GM21717 (cell line): ENCODE measurements at regions not wholly inside any gene's neighbourhood (a gene's known extent, or its start where the extent isn't known, plus 50 kb on each side); places are given as distances from the start of the nearest gene placed in this dataset.
"Not testable (repeated sequence)": the region's sequence is repeated elsewhere in the genome, so short reads cannot be mapped to it uniquely, and the experiment has no call there.

Experiments
- ATAC-seq: cut with Tn5 transposase; IDR thresholded peaks from one replicate; pipeline ENCODE4 v1.9.1; 2021; ENCODE audit warnings: mild to moderate bottlenecking, moderate library complexity; ENCODE audit not compliant: unreplicated experiment

DNA sequence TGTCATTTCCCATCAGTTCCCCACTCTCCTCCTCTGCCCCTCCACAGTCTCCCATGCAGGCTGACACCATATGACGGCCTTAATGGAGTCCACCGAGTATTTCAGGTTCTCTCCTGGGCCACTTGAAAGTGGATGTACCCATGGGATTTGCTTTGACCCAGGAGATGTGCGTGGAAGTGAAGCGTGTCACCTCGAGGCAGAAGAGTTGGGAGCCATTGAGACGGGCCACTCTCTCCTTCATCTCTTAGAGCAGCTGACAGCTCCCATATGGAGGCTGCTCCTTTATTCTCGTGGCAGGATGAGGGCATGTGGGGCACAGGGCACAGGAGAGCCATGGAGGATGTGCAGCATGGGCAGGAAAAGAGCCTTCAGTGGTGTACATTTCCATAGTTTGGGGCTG, 144.7 kb upstream of the CRYM start:
- not testable (repeated sequence) for ATAC-seq

DNA sequence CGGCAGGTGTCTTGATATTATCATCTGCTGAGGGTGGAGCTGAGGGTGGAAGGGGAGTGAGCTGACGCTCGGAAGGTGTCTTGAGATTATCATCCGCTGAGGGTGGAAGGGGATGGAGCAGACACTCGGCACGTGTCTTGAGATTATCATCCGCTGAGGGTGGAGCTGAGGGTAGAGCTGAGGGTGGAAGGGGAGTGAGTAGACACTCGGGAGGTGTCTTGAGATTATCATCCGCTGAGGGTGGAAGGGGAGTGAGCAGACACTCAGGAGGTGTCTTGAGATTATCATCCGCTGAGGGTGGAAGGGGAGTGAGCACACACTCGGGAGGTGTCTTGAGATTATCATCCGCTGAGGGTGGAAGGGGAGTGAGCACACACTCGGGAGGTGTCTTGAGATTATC, 126.6 kb upstream of the CRYM start:
- not testable (repeated sequence) for ATAC-seq

DNA sequence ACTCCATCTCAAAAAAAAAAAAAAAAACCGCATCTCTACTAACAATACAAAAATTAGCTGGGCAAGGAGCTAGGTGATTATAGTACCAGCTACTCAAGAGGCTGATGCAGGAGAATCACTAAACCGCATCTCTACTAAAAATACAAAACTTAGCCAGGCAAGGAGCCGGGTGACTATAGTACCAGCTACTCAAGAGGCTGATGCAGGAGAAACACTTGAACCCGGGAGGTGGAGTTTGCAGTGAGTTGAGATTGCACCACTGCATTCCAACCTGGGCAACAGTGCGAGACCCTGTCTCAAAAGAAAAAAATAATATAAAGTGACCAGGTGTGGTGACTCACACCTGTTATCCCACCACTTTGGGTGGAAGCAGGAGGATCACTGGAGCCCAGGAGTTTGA, 119.8 kb upstream of the CRYM start:
- not testable (repeated sequence) for ATAC-seq

DNA sequence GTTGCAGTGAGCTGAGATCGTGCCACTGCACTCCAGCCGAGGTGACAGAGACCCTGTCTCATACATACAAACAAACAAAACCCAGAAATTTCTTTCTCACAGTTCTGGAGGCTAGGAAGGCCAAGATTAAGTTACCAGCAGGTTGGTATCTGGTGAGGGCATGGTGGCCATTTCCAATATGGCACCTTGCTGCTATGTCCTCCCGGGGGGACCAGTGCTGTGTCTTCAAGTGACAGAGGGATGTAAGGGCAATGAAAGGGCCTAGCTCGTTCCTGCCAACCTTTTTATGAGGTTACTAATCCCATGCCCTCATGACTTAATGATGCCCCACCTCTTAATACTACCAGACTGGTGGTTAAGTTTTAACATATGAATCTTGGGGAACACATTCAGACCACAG, 118.5 kb upstream of the CRYM start:
- not testable (repeated sequence) for ATAC-seq

DNA sequence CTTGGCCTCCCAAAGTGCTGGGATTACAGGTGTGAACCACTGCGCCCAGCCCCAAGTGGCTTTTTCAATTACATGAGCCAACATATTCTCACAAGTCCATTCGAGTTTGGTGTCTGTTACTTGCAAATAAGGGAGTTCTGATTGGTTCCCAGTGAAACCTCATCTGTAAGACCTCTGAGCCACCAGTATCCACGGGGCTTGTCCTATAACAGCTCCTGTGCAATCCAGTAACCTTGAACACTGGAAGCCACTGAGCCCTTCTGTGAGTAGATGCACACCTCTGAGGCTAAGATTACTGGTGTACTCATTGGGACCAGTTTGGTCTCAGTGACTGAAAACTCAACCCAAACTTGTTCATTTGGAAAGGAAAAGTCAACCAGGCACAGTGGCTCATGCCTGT, 112.5 kb upstream of the CRYM start:
- ATAC-seq, result not testable (repeated sequence)

DNA sequence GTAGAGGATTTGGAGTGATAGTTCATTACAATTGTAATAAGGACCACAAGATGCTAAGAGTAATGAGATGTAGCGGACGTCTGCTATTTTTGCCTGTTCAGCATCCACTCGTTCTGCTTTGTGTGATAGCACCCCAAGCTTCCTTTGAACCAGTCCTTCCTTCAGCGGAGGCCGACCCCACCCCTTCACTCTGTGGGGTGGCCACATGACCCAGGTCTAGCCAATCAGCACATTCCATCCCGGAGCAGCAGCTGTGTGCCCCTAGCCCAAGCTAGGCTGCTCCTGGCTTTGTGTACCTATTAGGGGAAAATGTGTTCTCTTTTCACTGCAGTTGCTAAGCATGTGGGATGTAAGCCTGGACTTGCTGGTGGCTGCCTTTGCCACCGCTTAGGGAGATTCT, 111.8 kb upstream of the CRYM start:
- ATAC-seq, result not testable (repeated sequence)

DNA sequence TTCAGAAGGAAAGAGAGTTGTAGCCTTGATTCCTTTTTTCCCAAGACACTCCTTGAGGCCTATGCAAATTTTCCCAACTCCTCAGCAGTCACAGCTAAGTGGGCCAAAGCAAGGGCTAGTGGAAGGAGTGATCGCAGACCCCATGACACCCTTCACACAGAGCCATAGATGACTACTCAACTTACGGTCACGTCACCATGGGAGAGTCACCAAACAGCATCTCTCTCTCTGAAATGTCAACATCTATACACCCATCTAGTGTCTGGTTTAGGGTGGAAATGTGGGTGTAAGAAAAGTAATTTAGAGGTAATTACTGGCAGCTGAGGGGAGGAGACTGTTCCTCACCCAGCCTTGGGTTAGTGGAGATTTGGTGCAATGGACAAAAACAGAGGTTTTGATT, 109.7 kb upstream of the CRYM start:
- not testable (repeated sequence) for ATAC-seq

DNA sequence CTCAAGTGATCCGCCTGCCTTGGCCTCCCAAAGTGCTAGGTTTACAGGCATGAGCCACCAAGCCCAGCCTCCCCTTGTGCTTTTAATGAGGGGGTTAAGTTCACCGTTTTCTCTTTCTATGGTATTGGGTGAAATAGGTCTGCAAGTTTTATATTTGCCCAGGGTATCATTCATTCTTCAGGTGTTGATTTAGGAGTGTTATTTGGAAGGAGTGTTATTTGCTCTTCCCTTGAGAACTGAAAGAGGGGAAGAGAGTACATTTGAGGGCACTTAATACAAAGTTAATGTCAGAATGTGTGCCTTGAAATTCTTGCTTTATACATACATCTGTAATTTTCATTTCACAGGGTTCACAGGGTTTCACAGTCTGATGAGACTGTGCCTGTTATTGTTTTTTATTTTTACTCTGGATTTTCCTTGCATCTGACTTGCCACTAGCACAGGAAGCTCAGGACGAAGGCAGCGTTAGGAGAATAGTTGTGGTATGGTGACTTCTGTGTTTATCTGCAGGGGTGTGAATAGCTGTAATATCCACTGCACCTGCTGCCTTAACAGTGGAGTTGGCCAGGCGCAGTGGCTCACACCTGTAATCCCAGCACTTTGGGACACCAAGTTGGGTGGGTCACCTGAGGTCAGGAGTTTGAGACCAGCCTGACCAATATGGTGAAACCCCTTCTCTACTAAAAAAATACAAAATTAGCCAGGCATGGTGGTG, 108.3 kb upstream of the CRYM start:
- not testable (repeated sequence) for ATAC-seq

DNA sequence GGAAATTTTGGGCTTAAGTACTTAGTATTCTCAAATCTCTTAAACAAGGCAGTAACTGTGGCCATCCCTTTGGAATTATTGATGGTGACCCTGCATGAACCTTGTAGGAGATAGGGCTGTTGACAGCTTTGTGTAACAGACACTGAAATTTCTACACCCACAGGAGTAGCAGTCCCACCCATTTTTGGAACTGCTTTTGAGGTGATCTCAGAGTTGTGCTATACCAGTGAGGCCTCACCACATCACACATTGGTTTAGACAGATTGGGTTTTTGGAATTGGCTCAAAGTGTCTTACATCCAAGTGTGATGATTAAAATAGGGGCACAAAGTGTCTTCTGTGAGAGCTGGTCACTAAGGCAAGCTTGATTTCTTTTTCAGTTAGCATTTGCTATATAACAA, 105.6 kb upstream of the CRYM start:
- not testable (repeated sequence) for ATAC-seq

DNA sequence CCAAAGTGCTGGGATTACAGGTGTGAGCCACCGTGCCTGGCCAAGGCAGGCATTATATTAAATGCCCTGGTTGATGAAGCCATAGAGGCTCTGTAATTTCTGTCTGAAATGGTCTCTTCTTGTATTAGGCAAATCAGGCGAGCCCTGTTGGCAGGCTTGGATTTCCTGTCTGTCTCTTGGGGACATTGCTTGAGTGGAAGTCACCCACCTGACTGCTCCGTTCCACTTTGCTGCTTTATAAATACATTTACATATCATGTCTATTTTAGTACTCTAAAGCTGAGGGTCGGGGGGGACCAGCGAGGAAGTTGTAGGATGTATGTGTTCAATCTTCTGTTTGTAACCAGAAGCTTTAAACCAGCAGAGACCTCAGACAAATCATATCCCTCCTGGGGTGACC, 101.6 kb upstream of the CRYM start:
- not testable (repeated sequence) for ATAC-seq

DNA sequence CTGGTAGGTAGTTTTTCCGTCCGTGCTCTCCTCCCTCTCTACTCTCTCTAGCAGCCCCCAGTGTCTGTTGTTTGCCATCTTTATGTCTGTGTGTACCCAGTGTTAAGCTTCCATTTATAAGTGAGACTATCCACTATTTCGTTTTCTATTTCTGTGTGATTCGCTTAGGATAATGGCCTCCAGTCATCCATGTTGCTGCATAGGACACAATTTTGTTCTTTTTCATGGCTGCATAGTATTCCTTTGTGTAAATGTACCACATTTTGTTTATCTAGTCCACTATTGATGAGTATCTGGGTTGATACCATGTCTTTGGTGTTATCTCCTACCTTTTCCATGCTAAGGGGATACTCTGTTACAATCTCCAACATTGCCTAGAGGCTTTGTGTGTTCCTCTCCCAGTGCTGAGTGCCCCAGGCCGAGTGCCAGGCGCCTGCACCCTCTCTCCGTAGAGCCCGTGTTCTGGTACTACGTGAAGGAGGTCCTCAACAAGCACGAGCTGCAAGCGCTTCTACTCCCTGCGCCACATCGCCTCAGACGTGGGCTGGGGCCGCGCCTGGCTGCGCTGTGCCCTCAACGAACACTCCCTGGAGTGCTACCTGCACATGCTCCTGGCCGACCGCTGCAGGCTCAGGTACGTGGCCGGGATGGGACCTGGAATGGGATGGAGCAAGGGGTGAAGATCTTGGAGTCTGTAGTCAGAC, 98.3 kb upstream of the CRYM start:
- not testable (repeated sequence) for ATAC-seq

DNA sequence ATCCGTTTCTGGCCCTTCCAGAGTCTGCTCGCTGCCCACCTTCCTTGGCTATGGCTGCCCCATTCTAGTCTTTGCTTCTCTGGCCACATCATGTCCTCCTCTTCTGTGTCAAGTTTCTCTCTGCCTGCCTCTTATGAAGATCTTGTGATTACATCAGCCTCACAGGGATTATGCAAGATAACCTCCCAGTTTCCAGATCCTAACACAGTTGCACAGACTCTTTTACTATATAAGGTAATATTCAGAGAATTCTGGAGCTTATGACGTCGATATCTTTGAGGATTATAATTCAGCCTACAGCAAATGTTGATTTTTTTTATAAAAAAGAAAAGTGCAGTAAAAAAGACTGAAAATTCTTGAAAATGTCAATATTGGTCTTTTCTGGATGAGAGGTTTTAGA, 97.2 kb upstream of the CRYM start:
- not testable (repeated sequence) for ATAC-seq

DNA sequence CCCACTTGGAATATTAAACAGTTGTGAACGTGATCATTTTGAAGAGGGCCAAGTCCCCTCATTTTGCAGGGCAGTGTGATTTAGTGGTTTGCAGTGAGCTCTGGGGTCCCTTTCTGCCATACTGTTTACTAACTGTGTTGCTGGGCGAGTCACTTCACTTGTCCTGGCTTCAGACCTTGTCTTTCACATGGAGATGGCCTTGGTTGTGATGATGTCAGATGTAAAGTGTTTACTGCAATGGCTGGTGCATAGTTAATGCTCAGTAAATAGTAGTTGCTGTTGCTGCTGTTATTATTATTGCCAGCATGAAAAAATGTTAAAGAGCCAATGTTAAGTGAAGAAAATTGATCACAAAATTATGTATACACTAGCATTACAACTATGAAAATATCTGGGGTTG, 95.4 kb upstream of the CRYM start:
- not testable (repeated sequence) for ATAC-seq

DNA sequence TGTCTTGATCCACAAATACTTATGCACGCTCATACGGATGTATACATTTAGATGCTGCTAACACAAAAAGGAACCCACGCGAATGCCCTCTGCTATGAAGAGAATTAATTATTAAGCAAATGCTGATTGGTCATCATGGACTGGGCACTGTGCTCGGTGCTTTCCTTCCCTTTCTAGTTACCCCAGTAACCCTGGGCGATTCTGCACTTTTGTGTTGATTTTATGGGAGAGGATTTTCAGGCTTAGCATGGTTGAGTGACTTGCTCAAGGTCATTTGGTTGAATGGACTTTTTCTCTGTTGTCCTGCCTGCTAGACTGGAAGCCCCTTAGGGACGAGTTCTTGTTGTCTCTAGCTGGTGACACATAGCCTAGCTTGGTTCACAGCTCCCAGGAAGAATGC, 94.8 kb upstream of the CRYM start:
- not testable (repeated sequence) for ATAC-seq

DNA sequence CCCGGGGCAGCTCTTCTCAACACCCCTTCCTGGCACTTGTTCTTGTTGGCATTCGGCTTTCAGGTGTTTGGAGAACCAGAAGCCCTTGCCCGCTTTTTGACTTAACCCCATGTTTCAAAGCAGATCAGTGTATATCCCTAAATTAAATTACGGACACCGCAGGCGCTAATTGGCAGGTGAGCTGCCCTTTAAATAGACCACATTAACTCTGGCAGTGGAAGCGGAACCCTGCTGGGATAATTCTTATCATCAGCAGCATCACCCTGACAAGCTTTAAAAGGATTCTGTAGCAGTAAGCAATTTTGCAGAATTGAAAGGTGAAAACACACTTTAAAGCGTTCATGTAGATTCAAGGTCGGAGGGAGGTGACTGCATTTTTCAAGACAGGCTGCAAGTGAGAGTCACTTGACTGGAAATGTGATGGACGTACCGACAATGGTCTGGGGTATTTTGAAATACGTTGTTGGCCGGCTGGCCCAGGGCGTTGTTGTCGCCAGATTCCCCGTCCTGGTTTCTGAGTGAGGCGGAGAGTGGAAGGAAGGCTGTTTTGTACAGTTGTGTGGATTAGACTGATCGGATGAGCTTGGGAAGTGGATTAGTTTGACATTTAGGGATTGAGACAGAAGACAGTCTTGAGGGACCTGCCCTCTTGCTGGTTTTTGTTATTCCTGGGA, 94.2 kb upstream of the CRYM start:
- ATAC-seq, result not testable (repeated sequence)

DNA sequence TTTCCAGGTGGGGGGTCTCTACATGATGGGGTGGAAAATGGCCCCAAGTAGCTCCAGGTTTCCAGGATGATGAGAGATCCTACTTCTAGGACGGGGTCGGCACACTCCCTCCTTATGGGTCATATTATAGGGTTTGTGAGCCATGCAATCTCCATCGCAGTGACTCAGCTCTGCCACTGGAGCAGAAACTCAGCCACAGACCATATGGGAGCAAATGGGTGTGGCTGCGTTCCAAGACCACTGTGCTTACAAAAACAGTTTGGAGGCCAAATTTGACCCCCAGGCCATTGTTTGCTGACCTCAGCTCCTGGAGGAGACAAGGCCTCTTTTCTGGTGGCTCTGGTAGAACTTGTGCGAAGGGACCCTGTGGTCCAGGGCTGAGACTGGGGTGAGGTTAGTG, 92.7 kb upstream of the CRYM start:
- ATAC-seq, result not testable (repeated sequence)

DNA sequence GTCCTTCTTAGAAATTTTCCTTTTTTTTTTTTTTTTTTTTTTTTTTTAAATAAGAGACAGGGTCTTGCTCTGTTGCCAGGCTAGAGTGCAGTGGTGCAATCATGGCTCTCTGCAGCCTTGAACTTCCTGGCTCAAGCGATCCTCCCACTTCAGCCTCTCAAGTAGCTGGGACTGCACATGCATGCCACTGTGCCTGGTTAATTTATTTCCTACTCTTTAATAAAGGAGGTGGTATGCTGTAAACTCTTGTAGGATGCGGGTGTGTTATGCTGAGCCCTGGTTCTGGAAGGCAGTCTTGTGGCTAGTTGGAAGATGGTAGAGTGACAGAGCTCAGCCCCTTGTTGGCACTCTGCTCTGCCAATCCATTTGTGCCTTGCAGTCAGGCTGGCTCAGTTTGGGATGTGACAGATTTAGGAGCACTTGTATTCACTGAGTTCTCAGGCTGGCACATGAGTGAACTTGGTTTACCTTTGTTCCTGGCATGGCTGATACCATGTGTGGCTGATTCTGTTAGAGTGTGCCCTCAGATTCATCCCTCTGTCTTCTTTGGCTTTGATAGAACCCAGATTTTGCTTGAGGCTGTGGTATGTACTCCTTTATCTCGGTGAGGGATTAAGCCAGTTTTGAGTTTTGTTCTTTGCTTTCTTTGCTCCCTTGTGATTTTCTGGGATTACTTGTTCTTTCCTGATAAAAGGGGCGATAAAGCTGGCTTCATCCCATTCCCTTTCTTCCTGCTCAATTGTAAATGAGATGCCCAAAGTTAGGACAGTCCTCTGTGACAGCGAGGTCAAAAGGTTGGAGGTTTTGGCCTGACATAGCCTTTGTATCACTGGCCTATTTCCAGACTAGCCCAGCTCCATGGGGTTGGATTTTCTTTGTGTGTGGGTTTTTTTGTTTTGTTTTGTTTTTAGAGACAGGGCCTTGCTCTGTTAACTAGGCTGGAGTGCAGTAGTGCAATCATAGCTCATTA, 91.2 kb upstream of the CRYM start:
- ATAC-seq, result not testable (repeated sequence)

DNA sequence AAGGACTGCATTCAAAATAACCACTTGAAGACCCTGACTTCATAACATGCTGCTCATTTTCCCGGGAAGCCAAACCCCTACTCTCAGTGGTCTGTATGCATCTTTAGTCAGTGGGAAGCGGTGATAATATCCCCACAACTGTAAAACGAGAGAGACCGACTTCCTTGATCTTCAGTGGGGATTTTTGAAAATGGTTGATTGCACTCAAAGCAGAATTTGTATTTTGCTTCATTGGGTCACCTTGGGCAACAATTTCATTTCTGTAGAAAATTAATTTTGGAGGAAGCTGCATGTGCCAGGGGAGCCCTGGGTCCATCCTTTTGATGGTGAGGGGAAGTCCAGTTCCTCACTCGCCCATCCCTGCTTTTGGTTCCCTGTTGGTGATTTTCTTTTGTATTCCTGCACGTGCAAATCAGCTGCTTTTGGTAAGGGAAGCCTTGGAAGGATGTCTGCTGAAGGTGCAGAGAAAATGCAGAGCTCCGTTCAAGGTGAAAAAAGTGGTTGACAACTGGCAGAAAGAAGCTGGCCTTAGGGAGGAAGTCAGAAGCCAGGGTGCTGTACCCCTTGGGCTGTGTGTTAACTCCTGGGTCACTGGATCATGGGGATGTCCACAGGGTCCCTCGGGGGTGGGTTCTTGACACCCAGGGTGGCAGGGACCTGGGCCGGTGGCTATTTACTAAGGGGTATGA, 89.8 kb upstream of the CRYM start:
- ATAC-seq, result not testable (repeated sequence)

DNA sequence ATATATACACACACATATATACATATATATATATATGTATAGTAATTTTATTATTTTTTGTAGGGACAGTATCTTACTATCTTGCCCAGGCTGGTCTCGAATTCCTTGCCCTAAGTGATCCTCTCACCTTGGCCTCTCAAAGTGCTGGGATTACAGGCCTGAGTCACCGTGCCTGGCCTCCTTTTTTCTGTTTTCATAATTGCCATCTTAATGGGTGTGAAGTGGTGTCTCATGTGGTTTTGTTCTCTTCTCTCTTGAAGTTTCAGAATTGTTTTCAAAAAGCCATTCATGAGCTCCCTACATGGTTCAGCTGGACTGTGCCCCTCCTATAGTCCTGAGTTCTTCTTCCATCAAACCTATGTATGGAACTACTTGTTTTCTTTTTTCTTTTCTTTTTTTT, 88.9 kb upstream of the CRYM start:
- ATAC-seq, result not testable (repeated sequence)

DNA sequence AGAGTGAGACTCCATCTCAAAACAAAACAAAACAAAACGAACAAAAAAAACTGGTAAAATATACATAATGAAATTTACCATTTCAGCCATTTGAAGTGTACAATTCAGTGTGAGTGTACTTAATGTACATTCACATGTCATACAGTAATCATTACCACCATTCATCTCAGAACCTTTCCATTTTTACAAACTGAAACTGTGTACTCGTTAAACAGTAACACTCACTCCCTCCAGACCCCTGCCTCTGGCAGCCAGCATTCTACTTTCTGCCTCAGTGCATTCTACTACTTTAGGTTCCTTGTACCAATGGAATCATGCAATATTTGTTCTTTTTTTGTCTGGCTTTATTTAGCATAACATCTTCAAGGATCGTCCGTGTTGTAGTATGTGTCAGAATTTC, 87.5 kb upstream of the CRYM start:
- not testable (repeated sequence) for ATAC-seq
